ENCODE measurements at regions not wholly inside any gene's neighbourhood (a gene's known extent, or its start where the extent isn't known, plus 50 kb on each side); places are given as distances from the start of the nearest gene placed in this dataset.

DNA sequence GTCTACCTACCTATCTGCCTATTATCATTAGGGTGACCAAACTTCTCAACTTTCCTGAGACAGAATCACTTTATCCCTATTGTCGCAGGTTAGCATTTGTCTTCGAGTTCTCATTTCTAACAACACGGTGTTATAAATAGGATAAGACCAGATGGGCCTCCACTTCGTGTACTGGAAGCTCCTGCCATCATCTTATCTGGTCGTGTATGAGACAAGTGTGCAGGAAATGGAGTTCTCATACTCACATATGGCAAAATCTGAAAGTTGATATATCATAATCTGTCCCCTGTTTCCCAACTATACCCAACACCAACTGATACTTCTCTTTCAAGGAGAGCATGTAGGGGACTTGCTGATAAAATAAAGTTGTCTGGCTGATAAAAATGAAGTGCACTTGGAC, 287.4 kb upstream of the FOXK1 start:
- Mint-ChIP-seq H3K4me1 (ENCODE audit: low read depth) (no peaks in the 10 kb centered on the region), H3K36me3 (ENCODE audit: low read depth) (peaks cover 1% of the 10 kb centered on the region), H3K9me3 (ENCODE audit: low read depth) (peaks cover 14% of the 10 kb centered on the region), H3K27ac (ENCODE audit: unreplicated experiment) (no peak overlapping the region), H3K4me3 (ENCODE audit: unreplicated experiment) (no peak overlapping the region), H3K27me3 (ENCODE audit: low read depth) (peaks cover 22% of the 10 kb centered on the region)
- no peak for DNase-seq (ENCODE audit: low spot score)
- TF ChIP-seq, protein P1, sequence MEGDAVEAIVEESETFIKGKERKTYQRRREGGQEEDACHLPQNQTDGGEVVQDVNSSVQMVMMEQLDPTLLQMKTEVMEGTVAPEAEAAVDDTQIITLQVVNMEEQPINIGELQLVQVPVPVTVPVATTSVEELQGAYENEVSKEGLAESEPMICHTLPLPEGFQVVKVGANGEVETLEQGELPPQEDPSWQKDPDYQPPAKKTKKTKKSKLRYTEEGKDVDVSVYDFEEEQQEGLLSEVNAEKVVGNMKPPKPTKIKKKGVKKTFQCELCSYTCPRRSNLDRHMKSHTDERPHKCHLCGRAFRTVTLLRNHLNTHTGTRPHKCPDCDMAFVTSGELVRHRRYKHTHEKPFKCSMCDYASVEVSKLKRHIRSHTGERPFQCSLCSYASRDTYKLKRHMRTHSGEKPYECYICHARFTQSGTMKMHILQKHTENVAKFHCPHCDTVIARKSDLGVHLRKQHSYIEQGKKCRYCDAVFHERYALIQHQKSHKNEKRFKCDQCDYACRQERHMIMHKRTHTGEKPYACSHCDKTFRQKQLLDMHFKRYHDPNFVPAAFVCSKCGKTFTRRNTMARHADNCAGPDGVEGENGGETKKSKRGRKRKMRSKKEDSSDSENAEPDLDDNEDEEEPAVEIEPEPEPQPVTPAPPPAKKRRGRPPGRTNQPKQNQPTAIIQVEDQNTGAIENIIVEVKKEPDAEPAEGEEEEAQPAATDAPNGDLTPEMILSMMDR (IDR thresholded peaks at IDR 0.05): no peak

- no peak for DNase-seq (ENCODE audit: low spot score)
- TF ChIP-seq, protein P1 (IDR thresholded peaks at IDR 0.05): no peak
- no peaks in the 10 kb centered on the region for H3K4me1 Mint-ChIP-seq (ENCODE audit: low read depth)
- H3K27ac Mint-ChIP-seq (ENCODE audit: unreplicated experiment): no peak overlapping the region
- peaks cover 11% of the 10 kb centered on the region for H3K9me3 Mint-ChIP-seq (ENCODE audit: low read depth)
- H3K4me3 Mint-ChIP-seq (ENCODE audit: unreplicated experiment): no peak overlapping the region
- peaks cover 26% of the 10 kb centered on the region for H3K27me3 Mint-ChIP-seq (ENCODE audit: low read depth)
- peaks cover 1% of the 10 kb centered on the region for H3K36me3 Mint-ChIP-seq (ENCODE audit: low read depth)
Observed at GRCh38 chr7:4399121-4399520, 283.0 kb upstream of the FOXK1 start.

- H3K4me3 Mint-ChIP-seq (ENCODE audit: unreplicated experiment): no peak overlapping the region
- peaks cover 13% of the 10 kb centered on the region for H3K9me3 Mint-ChIP-seq (ENCODE audit: low read depth)
- DNase-seq (ENCODE audit: low spot score): no peak
- TF ChIP-seq, protein P1 (IDR thresholded peaks at IDR 0.05): no peak
- H3K4me1 Mint-ChIP-seq (ENCODE audit: low read depth): no peaks in the 10 kb centered on the region
- no peak overlapping the region for H3K27ac Mint-ChIP-seq (ENCODE audit: unreplicated experiment)
- peaks cover 1% of the 10 kb centered on the region for H3K36me3 Mint-ChIP-seq (ENCODE audit: low read depth)
- H3K27me3 Mint-ChIP-seq (ENCODE audit: low read depth): peaks cover 30% of the 10 kb centered on the region
Observed at GRCh38 chr7:4399596-4399995, 282.5 kb upstream of the FOXK1 start.

GRCh38 chr7:4406288-4407058, 275.6 kb upstream of the FOXK1 start:
- DNase-seq (ENCODE audit: low spot score): no peak
- H3K4me1 Mint-ChIP-seq (ENCODE audit: low read depth): no peaks in the 10 kb centered on the region
- H3K27me3 Mint-ChIP-seq (ENCODE audit: low read depth): peaks cover 17% of the 10 kb centered on the region
- peaks cover 11% of the 10 kb centered on the region for H3K9me3 Mint-ChIP-seq (ENCODE audit: low read depth)
- no peak overlapping the region for H3K27ac Mint-ChIP-seq (ENCODE audit: unreplicated experiment)
- no peak overlapping the region for H3K4me3 Mint-ChIP-seq (ENCODE audit: unreplicated experiment)
- TF ChIP-seq, protein P1 (IDR thresholded peaks at IDR 0.05): no peak
- no peaks in the 10 kb centered on the region for H3K36me3 Mint-ChIP-seq (ENCODE audit: low read depth)

DNA sequence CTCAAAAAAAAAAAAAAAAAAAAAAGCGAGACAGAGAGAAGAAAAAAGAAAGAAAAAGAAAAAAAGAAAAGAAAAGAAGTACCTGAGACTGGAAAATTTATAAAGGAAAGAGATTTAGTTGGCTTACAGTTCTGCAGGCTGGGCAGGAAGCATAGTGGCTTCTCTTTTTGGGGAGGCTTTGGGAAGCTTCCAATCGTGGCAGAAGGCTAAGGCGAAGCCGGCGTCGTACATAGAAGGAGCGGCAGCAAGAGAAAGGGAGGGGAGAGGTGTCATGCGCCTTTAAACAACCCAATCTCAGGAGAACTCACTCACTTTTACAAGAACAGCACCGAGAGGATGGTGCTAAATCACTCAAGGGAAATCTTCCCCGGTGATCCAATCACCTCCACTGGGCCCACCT, 272.1 kb upstream of the FOXK1 start:
- Mint-ChIP-seq H3K27ac (ENCODE audit: unreplicated experiment) (no peak overlapping the region), H3K36me3 (ENCODE audit: low read depth) (no peaks in the 10 kb centered on the region), H3K4me3 (ENCODE audit: unreplicated experiment) (no peak overlapping the region), H3K4me1 (ENCODE audit: low read depth) (no peaks in the 10 kb centered on the region), H3K9me3 (ENCODE audit: low read depth) (peaks cover 13% of the 10 kb centered on the region), H3K27me3 (ENCODE audit: low read depth) (peaks cover 6% of the 10 kb centered on the region)
- TF ChIP-seq, protein P1 (IDR thresholded peaks at IDR 0.05): no peak
- no peak for DNase-seq (ENCODE audit: low spot score)
